Gastrocnemius medialis (tissue), 4 donors: ENCODE measurements at regions not wholly inside any gene's neighbourhood (a gene's known extent, or its start where the extent isn't known, plus 50 kb on each side); places are given as distances from the start of the nearest gene placed in this dataset.

Source experiments
- ATAC-seq, 2 donors: fragments of 150-250 bp; one replicate each; pipeline ENCODE4 v1.9.1; 2016
- DNase-seq, 2 donors: peaks; one replicate each; pipeline ENCODE4 v3.0.0-alpha.2; 2019
- H3K27ac ChIP-seq, 4 donors: fragments of 200-600 bp; sonication (generic); 1 replicate in 1 of 4; 2 replicates in 3 of 4; pipeline ENCODE4 v1.5.1; 2016 to 2018; ENCODE audit warnings: mild to moderate bottlenecking in 2 of 4, moderate library complexity in 1 of 4
- H3K27me3 ChIP-seq, 3 donors: fragments of 200-600 bp; sonication (generic) in 2 of 3; 1 replicate in 1 of 3; 2 replicates in 2 of 3; pipeline versions ENCODE4 v1.5.1 to v1.6.0; 2016 to 2019; ENCODE audit warnings: mild to moderate bottlenecking in 1 of 3, moderate library complexity in 1 of 3
- H3K36me3 ChIP-seq, 2 donors: fragments of 200-600 bp; sonication (generic) in 1 of 2; one replicate each; pipeline ENCODE4 v1.5.1; 2017 to 2018
- H3K4me1 ChIP-seq, 2 donors: fragments of 200-600 bp; sonication (generic) in 1 of 2; one replicate each; pipeline ENCODE4 v1.5.1; 2016 to 2017; ENCODE audit warnings: mild to moderate bottlenecking in 2 of 2
- H3K4me3 ChIP-seq, 4 donors: fragments of 200-600 bp; sonication (generic) in 3 of 4; 1 replicate in 1 of 4; 2 replicates in 3 of 4; pipeline ENCODE4 v1.5.1; 2016 to 2019; ENCODE audit warnings: mild to moderate bottlenecking in 2 of 4
- H3K9me3 ChIP-seq, 3 donors: fragments of 200-600 bp; sonication (generic) in 2 of 3; 1 replicate in 1 of 3; 2 replicates in 2 of 3; pipeline ENCODE4 v1.5.1; 2016 to 2019
- POLR2A ChIP-seq, 2 donors: fragments of 450-650 bp; IDR thresholded peaks; one replicate each; pipeline ENCODE4 v1.6.1; 2017; ENCODE audit warnings: antibody characterized with exemption in 2 of 2, mild to moderate bottlenecking in 2 of 2, moderate library complexity in 2 of 2
- in situ Hi-C, 4 donors: fragments of 200-750 bp; cut with MboI; loops; one replicate each; pipeline versions ENCODE4 v1.15.0 to v1.8.0; 2017; ENCODE audit warnings: low sequenced_read_pairs in 4 of 4
- intact Hi-C: fragments of 100-400 bp; cut with DNase I; formaldehyde crosslinking; loops from one replicate; pipeline ENCODE4 v1.15.1; 2023; ENCODE audit warnings: low total_unique reads
- TF ChIP-seq, protein P1 (sequence below), 5 experiments: fragments of 450-650 bp in 3 of 5; fragments of 200-600 bp in 2 of 5; sonication (generic) in 2 of 5; IDR thresholded peaks in 4 of 5; conservative IDR thresholded peaks in 1 of 5; 1 replicate in 4 of 5; 2 replicates in 1 of 5; pipeline ENCODE4 v1.5.1; 2016 to 2019; ENCODE audit warnings: antibody characterized with exemption in 5 of 5, mild to moderate bottlenecking in 3 of 5, moderate library complexity in 3 of 5

- no peak overlapping the region for H3K27ac ChIP-seq
- H3K36me3 ChIP-seq: no peaks in the 10 kb centered on the region
- no peak for TF ChIP-seq POLR2A (IDR thresholded peaks at IDR 0.05)
- TF ChIP-seq, protein P1, sequence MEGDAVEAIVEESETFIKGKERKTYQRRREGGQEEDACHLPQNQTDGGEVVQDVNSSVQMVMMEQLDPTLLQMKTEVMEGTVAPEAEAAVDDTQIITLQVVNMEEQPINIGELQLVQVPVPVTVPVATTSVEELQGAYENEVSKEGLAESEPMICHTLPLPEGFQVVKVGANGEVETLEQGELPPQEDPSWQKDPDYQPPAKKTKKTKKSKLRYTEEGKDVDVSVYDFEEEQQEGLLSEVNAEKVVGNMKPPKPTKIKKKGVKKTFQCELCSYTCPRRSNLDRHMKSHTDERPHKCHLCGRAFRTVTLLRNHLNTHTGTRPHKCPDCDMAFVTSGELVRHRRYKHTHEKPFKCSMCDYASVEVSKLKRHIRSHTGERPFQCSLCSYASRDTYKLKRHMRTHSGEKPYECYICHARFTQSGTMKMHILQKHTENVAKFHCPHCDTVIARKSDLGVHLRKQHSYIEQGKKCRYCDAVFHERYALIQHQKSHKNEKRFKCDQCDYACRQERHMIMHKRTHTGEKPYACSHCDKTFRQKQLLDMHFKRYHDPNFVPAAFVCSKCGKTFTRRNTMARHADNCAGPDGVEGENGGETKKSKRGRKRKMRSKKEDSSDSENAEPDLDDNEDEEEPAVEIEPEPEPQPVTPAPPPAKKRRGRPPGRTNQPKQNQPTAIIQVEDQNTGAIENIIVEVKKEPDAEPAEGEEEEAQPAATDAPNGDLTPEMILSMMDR (IDR thresholded peaks at IDR 0.05 in 4 of 5, conservative IDR thresholded peaks at IDR 0.05 in 1 of 5): no peak
- no peaks in the 10 kb centered on the region for H3K4me1 ChIP-seq
- H3K9me3 ChIP-seq: peaks cover 0 to 6% (median 2%) of the 10 kb centered on the region in 3 donors
- DNase-seq: no peak
- H3K4me3 ChIP-seq: no peak overlapping the region
- in situ Hi-C loops (no loop called here), intact Hi-C loops (no loop called here)
- no peak for ATAC-seq
- H3K27me3 ChIP-seq: peaks cover 0 to 4% (median 0%) of the 10 kb centered on the region in 3 donors
Observed at GRCh38 chr20:57002066-57002570, 264.3 kb downstream of the BMP7 start.

- no peaks in the 10 kb centered on the region for H3K4me1 ChIP-seq
- in situ Hi-C loops: no loop called here
- DNase-seq (no peak), ATAC-seq (no peak)
- peaks cover 0 to 4% (median 0%) of the 10 kb centered on the region in 3 donors for H3K27me3 ChIP-seq
- H3K4me3 ChIP-seq: no peak overlapping the region
- intact Hi-C loops: no loop called here
- TF ChIP-seq, protein P1 (IDR thresholded peaks at IDR 0.05 in 4 of 5, conservative IDR thresholded peaks at IDR 0.05 in 1 of 5): no peak
- no peak for TF ChIP-seq POLR2A (IDR thresholded peaks at IDR 0.05)
- H3K36me3 ChIP-seq: no peaks in the 10 kb centered on the region
- peaks cover 0 to 6% (median 2%) of the 10 kb centered on the region in 3 donors for H3K9me3 ChIP-seq
- H3K27ac ChIP-seq: no peak overlapping the region
Observed at GRCh38 chr20:57003012-57003411, 263.4 kb downstream of the BMP7 start.

DNA sequence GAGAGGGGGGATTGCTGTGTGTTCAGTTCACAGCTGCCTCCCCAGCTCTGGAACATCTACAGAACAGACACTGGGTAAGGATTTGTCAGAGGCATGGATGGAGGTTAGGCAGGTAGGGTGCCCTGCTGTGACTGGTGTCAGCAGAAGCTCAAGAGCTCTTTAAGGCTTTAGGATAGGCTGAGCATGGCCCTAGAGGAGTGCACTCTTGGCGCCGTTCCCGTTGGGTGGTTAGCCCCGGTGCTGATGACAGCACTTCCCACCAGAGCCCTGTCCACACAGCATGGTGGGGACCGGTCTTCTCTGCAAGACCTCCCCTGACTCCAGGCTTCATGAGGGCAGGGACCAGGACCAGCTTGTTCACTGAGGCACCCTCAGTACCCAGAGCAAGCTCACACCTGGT is 262.0 kb downstream of the BMP7 start:
- H3K9me3 ChIP-seq: no peaks in the 10 kb centered on the region
- H3K4me3 ChIP-seq: no peak overlapping the region
- no peak for TF ChIP-seq POLR2A (IDR thresholded peaks at IDR 0.05)
- TF ChIP-seq, protein P1 (IDR thresholded peaks at IDR 0.05 in 4 of 5, conservative IDR thresholded peaks at IDR 0.05 in 1 of 5): no peak
- H3K4me1 ChIP-seq: no peaks in the 10 kb centered on the region
- no peak for ATAC-seq
- in situ Hi-C loops (no loop called here), intact Hi-C loops (no loop called here)
- H3K36me3 ChIP-seq: no peaks in the 10 kb centered on the region
- H3K27me3 ChIP-seq: peaks cover 0 to 4% (median 0%) of the 10 kb centered on the region in 3 donors
- no peak overlapping the region for H3K27ac ChIP-seq
- DNase-seq: no peak

- Histone ChIP-seq H3K9me3 (no peaks in the 10 kb centered on the region), H3K36me3 (no peaks in the 10 kb centered on the region), H3K27ac (no peak overlapping the region), H3K27me3 (peaks cover 0 to 4% (median 0%) of the 10 kb centered on the region in 3 donors), H3K4me1 (no peaks in the 10 kb centered on the region), H3K4me3 (no peak overlapping the region)
- intact Hi-C loops (no loop called here), in situ Hi-C loops (no loop called here)
- no peak for DNase-seq
- ATAC-seq: no peak
- no peak for TF ChIP-seq POLR2A (IDR thresholded peaks at IDR 0.05)
- TF ChIP-seq, protein P1 (IDR thresholded peaks at IDR 0.05 in 4 of 5, conservative IDR thresholded peaks at IDR 0.05 in 1 of 5): no peak
Observed at GRCh38 chr20:57004951-57005933, 261.2 kb downstream of the BMP7 start.
